ENCODE measurements at regions not wholly inside any gene's neighbourhood (a gene's known extent, or its start where the extent isn't known, plus 50 kb on each side); places are given as distances from the start of the nearest gene placed in this dataset.

DNA sequence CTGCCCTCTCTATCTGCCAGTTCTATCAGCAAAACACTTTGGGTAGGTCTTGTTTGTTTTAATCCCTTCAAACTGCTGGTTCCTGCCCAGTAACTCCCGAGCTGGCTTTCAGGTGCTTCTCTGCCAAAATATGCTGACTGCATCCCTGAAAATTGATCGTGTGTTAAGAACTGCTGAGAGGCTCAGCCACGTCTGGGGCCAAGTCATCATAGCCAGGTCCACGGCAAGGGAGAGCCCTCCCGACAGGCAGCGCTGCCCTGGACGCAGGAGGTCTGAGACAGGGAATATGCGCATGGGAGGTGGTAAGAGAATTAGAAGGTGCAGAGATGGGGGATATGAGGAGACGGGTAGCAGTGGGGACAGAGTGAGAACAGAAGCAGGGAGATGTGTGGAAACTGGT lies 179.7 kb upstream of the TOPAZ1 start:
- TF ChIP-seq EZH2 (IDR thresholded peaks at IDR 0.05; ENCODE audit: low read depth, unreplicated experiment) (no peak), CTCF (conservative IDR thresholded peaks at IDR 0.05; ENCODE audit: low read depth in 2 of 2) (no peak)
